ENCODE measurements at regions not wholly inside any gene's neighbourhood (a gene's known extent, or its start where the extent isn't known, plus 50 kb on each side); places are given as distances from the start of the nearest gene placed in this dataset.

GRCh38 chr6:158920311-158920905 lies 79.6 kb downstream of the RSPH3 start:
- DNase-seq (ENCODE audit: low spot score): no peak
- Mint-ChIP-seq H3K36me3 (ENCODE audit: low read depth) (no peaks in the 10 kb centered on the region), H3K9me3 (no peaks in the 10 kb centered on the region), H3K27me3 (ENCODE audit: low read depth) (no peaks in the 10 kb centered on the region), H3K4me3 (no peak overlapping the region), H3K4me1 (ENCODE audit: low read depth) (peaks cover 4% of the 10 kb centered on the region), H3K27ac (no peak overlapping the region)

GRCh38 chr6:158919865-158920264 lies 80.1 kb downstream of the RSPH3 start:
- Mint-ChIP-seq H3K4me3 (no peak overlapping the region), H3K36me3 (ENCODE audit: low read depth) (no peaks in the 10 kb centered on the region), H3K27ac (no peak overlapping the region), H3K4me1 (ENCODE audit: low read depth) (peaks cover 4% of the 10 kb centered on the region), H3K9me3 (no peaks in the 10 kb centered on the region), H3K27me3 (ENCODE audit: low read depth) (no peaks in the 10 kb centered on the region)
- no peak for DNase-seq (ENCODE audit: low spot score)

- no peaks in the 10 kb centered on the region for H3K9me3 Mint-ChIP-seq
- H3K36me3 Mint-ChIP-seq (ENCODE audit: low read depth): no peaks in the 10 kb centered on the region
- H3K4me3 Mint-ChIP-seq: no peak overlapping the region
- no peaks in the 10 kb centered on the region for H3K27me3 Mint-ChIP-seq (ENCODE audit: low read depth)
- no peak for DNase-seq (ENCODE audit: low spot score)
- H3K4me1 Mint-ChIP-seq (ENCODE audit: low read depth): peaks cover 17% of the 10 kb centered on the region
- no peak overlapping the region for H3K27ac Mint-ChIP-seq
These were observed 83.4 kb downstream of the RSPH3 start for GRCh38 chr6:158916617-158917016.

- no peak overlapping the region for H3K27ac Mint-ChIP-seq
- no peaks in the 10 kb centered on the region for H3K9me3 Mint-ChIP-seq
These were observed 85.1 kb downstream of the RSPH3 start for GRCh38 chr6:158914923-158915322.

GRCh38 chr6:158913580-158913979 lies 86.4 kb downstream of the RSPH3 start:
- DNase-seq (ENCODE audit: low spot score): no peak
- no peaks in the 10 kb centered on the region for H3K27me3 Mint-ChIP-seq (ENCODE audit: low read depth)
- H3K27ac Mint-ChIP-seq: no peak overlapping the region
- no peaks in the 10 kb centered on the region for H3K36me3 Mint-ChIP-seq (ENCODE audit: low read depth)
- H3K4me1 Mint-ChIP-seq (ENCODE audit: low read depth): peaks cover 28% of the 10 kb centered on the region
- no peaks in the 10 kb centered on the region for H3K9me3 Mint-ChIP-seq
- no peak overlapping the region for H3K4me3 Mint-ChIP-seq

More at GRCh38 chr6:158914923-158915322, 85.1 kb downstream of the RSPH3 start:
- H3K4me3 Mint-ChIP-seq: no peak overlapping the region
- no peaks in the 10 kb centered on the region for H3K27me3 Mint-ChIP-seq (ENCODE audit: low read depth)
- DNase-seq (ENCODE audit: low spot score): no peak
- no peaks in the 10 kb centered on the region for H3K36me3 Mint-ChIP-seq (ENCODE audit: low read depth)
- H3K4me1 Mint-ChIP-seq (ENCODE audit: low read depth): peaks cover 27% of the 10 kb centered on the region

GRCh38 chr6:158912655-158913054 lies 87.3 kb downstream of the RSPH3 start:
- no peak overlapping the region for H3K27ac Mint-ChIP-seq
- H3K4me3 Mint-ChIP-seq: no peak overlapping the region
- no peak for DNase-seq (ENCODE audit: low spot score)
- no peaks in the 10 kb centered on the region for H3K27me3 Mint-ChIP-seq (ENCODE audit: low read depth)
- peaks cover 26% of the 10 kb centered on the region for H3K4me1 Mint-ChIP-seq (ENCODE audit: low read depth)
- H3K9me3 Mint-ChIP-seq: no peaks in the 10 kb centered on the region
- no peaks in the 10 kb centered on the region for H3K36me3 Mint-ChIP-seq (ENCODE audit: low read depth)

GRCh38 chr6:158911746-158912480 lies 88.1 kb downstream of the RSPH3 start:
- peak; percentile 37 for DNase-seq (ENCODE audit: low spot score)
- H3K9me3 Mint-ChIP-seq: peaks cover 5% of the 10 kb centered on the region
- H3K36me3 Mint-ChIP-seq (ENCODE audit: low read depth): peaks cover 2% of the 10 kb centered on the region
- peak overlapping the region; percentile 52 for H3K4me3 Mint-ChIP-seq
- no peak overlapping the region for H3K27ac Mint-ChIP-seq
- H3K27me3 Mint-ChIP-seq (ENCODE audit: low read depth): no peaks in the 10 kb centered on the region
- peaks cover 24% of the 10 kb centered on the region for H3K4me1 Mint-ChIP-seq (ENCODE audit: low read depth)

GRCh38 chr6:158910484-158911440 lies 89.2 kb downstream of the RSPH3 start:
- peaks cover 14% of the 10 kb centered on the region for H3K9me3 Mint-ChIP-seq
- no peaks in the 10 kb centered on the region for H3K27me3 Mint-ChIP-seq (ENCODE audit: low read depth)
- H3K27ac Mint-ChIP-seq: no peak overlapping the region
- peaks cover 24% of the 10 kb centered on the region for H3K4me1 Mint-ChIP-seq (ENCODE audit: low read depth)
- H3K4me3 Mint-ChIP-seq: peak overlapping the region; percentile 55
- no peak for DNase-seq (ENCODE audit: low spot score)
- peaks cover 5% of the 10 kb centered on the region for H3K36me3 Mint-ChIP-seq (ENCODE audit: low read depth)

GRCh38 chr6:158909938-158910337 lies 90.1 kb downstream of the RSPH3 start:
- no peak for DNase-seq (ENCODE audit: low spot score)
- Mint-ChIP-seq H3K9me3 (peaks cover 22% of the 10 kb centered on the region), H3K36me3 (ENCODE audit: low read depth) (peaks cover 11% of the 10 kb centered on the region), H3K4me1 (ENCODE audit: low read depth) (peaks cover 24% of the 10 kb centered on the region), H3K27ac (no peak overlapping the region), H3K4me3 (no peak overlapping the region), H3K27me3 (ENCODE audit: low read depth) (peaks cover 2% of the 10 kb centered on the region)

- Mint-ChIP-seq H3K36me3 (ENCODE audit: low read depth) (peaks cover 12% of the 10 kb centered on the region), H3K4me1 (ENCODE audit: low read depth) (peaks cover 23% of the 10 kb centered on the region), H3K9me3 (peaks cover 34% of the 10 kb centered on the region), H3K27me3 (ENCODE audit: low read depth) (peaks cover 2% of the 10 kb centered on the region), H3K4me3 (no peak overlapping the region), H3K27ac (no peak overlapping the region)
- no peak for DNase-seq (ENCODE audit: low spot score)
These were observed 89.4 kb upstream of the EZR start for GRCh38 chr6:158908606-158909005.

GRCh38 chr6:158907931-158908330 lies 88.8 kb upstream of the EZR start:
- Mint-ChIP-seq H3K27me3 (ENCODE audit: low read depth) (peaks cover 2% of the 10 kb centered on the region), H3K9me3 (peaks cover 35% of the 10 kb centered on the region), H3K4me3 (no peak overlapping the region), H3K36me3 (ENCODE audit: low read depth) (peaks cover 12% of the 10 kb centered on the region), H3K27ac (no peak overlapping the region), H3K4me1 (ENCODE audit: low read depth) (peaks cover 23% of the 10 kb centered on the region)
- no peak for DNase-seq (ENCODE audit: low spot score)

- no peak for DNase-seq (ENCODE audit: low spot score)
- H3K27ac Mint-ChIP-seq: no peak overlapping the region
- peaks cover 35% of the 10 kb centered on the region for H3K9me3 Mint-ChIP-seq
- no peak overlapping the region for H3K4me3 Mint-ChIP-seq
- H3K27me3 Mint-ChIP-seq (ENCODE audit: low read depth): peaks cover 2% of the 10 kb centered on the region
- H3K4me1 Mint-ChIP-seq (ENCODE audit: low read depth): peaks cover 15% of the 10 kb centered on the region
- peaks cover 12% of the 10 kb centered on the region for H3K36me3 Mint-ChIP-seq (ENCODE audit: low read depth)
These were observed 87.8 kb upstream of the EZR start for GRCh38 chr6:158906926-158907325.

GRCh38 chr6:158905277-158905676 lies 86.1 kb upstream of the EZR start:
- Mint-ChIP-seq H3K9me3 (peaks cover 35% of the 10 kb centered on the region), H3K4me1 (ENCODE audit: low read depth) (peaks cover 3% of the 10 kb centered on the region), H3K36me3 (ENCODE audit: low read depth) (peaks cover 12% of the 10 kb centered on the region), H3K4me3 (no peak overlapping the region), H3K27me3 (ENCODE audit: low read depth) (peaks cover 2% of the 10 kb centered on the region), H3K27ac (no peak overlapping the region)
- no peak for DNase-seq (ENCODE audit: low spot score)

- H3K4me3 Mint-ChIP-seq: no peak overlapping the region
- H3K4me1 Mint-ChIP-seq (ENCODE audit: low read depth): no peaks in the 10 kb centered on the region
- peaks cover 35% of the 10 kb centered on the region for H3K9me3 Mint-ChIP-seq
- no peak for DNase-seq (ENCODE audit: low spot score)
- H3K27ac Mint-ChIP-seq: no peak overlapping the region
- H3K27me3 Mint-ChIP-seq (ENCODE audit: low read depth): peaks cover 2% of the 10 kb centered on the region
- peaks cover 12% of the 10 kb centered on the region for H3K36me3 Mint-ChIP-seq (ENCODE audit: low read depth)
These were observed 84.6 kb upstream of the EZR start for GRCh38 chr6:158903801-158904200.
